GM21737 (cell line): ENCODE measurements at regions not wholly inside any gene's neighbourhood (a gene's known extent, or its start where the extent isn't known, plus 50 kb on each side); places are given as distances from the start of the nearest gene placed in this dataset.

Experiments used
- ATAC-seq: cut with Tn5 transposase; IDR thresholded peaks from one replicate; pipeline ENCODE4 v1.9.1; 2021; ENCODE audit warnings: mild to moderate bottlenecking, moderate library complexity; ENCODE audit not compliant: unreplicated experiment

- no peak for ATAC-seq
These were observed 187.1 kb upstream of the WWC1 start for GRCh38 chr5:168104350-168104749.

- ATAC-seq = no peak
These were observed 186.5 kb upstream of the WWC1 start for GRCh38 chr5:168104811-168105481.

GRCh38 chr5:168106008-168106761 lies 185.3 kb upstream of the WWC1 start:
- ATAC-seq = no peak

- ATAC-seq = no peak
These were observed 182.0 kb upstream of the WWC1 start for GRCh38 chr5:168109441-168109840.

- no peak for ATAC-seq
These were observed 181.1 kb upstream of the WWC1 start for GRCh38 chr5:168110384-168110783.

- no peak for ATAC-seq
These were observed 180.3 kb upstream of the WWC1 start for GRCh38 chr5:168110870-168111832.

- ATAC-seq = peak; percentile 69
These were observed 176.9 kb upstream of the WWC1 start for GRCh38 chr5:168114444-168115017.

- no peak for ATAC-seq
These were observed 174.0 kb upstream of the WWC1 start for GRCh38 chr5:168117469-168117868.

GRCh38 chr5:168118042-168118668 lies 173.3 kb upstream of the WWC1 start:
- no peak for ATAC-seq

GRCh38 chr5:168120401-168121137 lies 170.9 kb upstream of the WWC1 start:
- ATAC-seq = no peak

- no peak for ATAC-seq
These were observed 170.3 kb upstream of the WWC1 start for GRCh38 chr5:168121138-168121494.

- ATAC-seq = peak; percentile 73
These were observed 167.6 kb upstream of the WWC1 start for GRCh38 chr5:168123631-168124528.

- no peak for ATAC-seq
These were observed 165.8 kb upstream of the WWC1 start for GRCh38 chr5:168125445-168126199.

- no peak for ATAC-seq
These were observed 164.8 kb upstream of the WWC1 start for GRCh38 chr5:168126606-168127005.

GRCh38 chr5:168128111-168128510 lies 163.3 kb upstream of the WWC1 start:
- no peak for ATAC-seq

GRCh38 chr5:168128557-168128956 lies 162.9 kb upstream of the WWC1 start:
- no peak for ATAC-seq

GRCh38 chr5:168131519-168131918 lies 159.9 kb upstream of the WWC1 start:
- ATAC-seq = no peak

GRCh38 chr5:168132241-168132641 lies 159.2 kb upstream of the WWC1 start:
- no peak for ATAC-seq
